ENCODE measurements at regions not wholly inside any gene's neighbourhood (a gene's known extent, or its start where the extent isn't known, plus 50 kb on each side); places are given as distances from the start of the nearest gene placed in this dataset.

DNA sequence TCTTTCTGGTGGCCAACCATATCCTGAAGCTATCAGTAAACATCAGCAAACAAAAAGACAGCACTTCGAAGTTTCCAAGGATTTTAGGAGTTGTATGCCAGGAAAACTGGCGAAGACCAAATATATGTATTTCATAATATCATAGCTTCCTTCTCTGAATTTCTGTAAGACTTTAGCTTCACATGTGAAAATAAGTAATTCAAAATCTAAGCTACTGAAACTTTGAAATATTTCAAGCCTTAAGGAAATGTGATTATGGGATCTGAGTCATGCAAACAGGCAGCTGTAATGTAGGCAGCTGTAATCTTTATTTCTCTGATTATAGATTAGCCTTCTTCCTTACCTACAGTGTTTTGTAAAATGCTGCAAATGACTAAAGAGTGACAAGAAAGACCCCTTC is 70.7 kb upstream of the ANKRD10 start:
- Histone ChIP-seq H3K9me1 (ENCODE audit: control insufficient read depth, extremely low read depth, insufficient read depth, low read length) (no peaks in the 10 kb centered on the region), H3K4me2 (ENCODE audit: control insufficient read depth, extremely low read depth, insufficient read depth, low read depth, low read length) (no peak overlapping the region)
- TF ChIP-seq, protein P1, sequence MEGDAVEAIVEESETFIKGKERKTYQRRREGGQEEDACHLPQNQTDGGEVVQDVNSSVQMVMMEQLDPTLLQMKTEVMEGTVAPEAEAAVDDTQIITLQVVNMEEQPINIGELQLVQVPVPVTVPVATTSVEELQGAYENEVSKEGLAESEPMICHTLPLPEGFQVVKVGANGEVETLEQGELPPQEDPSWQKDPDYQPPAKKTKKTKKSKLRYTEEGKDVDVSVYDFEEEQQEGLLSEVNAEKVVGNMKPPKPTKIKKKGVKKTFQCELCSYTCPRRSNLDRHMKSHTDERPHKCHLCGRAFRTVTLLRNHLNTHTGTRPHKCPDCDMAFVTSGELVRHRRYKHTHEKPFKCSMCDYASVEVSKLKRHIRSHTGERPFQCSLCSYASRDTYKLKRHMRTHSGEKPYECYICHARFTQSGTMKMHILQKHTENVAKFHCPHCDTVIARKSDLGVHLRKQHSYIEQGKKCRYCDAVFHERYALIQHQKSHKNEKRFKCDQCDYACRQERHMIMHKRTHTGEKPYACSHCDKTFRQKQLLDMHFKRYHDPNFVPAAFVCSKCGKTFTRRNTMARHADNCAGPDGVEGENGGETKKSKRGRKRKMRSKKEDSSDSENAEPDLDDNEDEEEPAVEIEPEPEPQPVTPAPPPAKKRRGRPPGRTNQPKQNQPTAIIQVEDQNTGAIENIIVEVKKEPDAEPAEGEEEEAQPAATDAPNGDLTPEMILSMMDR (optimal IDR thresholded peaks at IDR 0.05 in 1 of 3, IDR thresholded peaks at IDR 0.05 in 1 of 3, conservative IDR thresholded peaks at IDR 0.05 in 1 of 3; ENCODE audit: extremely low read depth in 1 of 3, insufficient read depth in 2 of 3, low read length in 3 of 3) = no peak
- no peak for TF ChIP-seq EZH2 (IDR thresholded peaks at IDR 0.05; ENCODE audit: low read length)

DNA sequence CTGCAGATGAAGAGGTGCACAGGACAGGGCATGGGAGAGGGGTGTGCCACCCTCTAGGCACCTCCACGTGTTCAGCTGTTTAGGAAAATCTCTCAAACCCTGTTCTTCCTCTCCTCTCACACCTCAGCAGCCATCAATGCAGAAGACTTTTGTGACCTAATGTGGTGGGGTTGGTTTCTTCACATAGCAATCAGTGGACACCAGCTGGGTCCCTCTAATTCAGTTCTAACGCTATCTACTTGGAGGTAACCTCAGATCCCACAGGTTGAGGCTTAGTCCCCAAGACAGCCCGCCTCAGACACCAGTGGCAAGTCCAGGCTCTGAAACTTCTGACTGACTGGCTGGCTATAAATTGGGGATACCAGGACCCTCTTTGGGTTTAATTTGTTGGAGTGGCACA is 69.9 kb upstream of the ANKRD10 start:
- FAIRE-seq = no peak
- dilution Hi-C loops (cut with MboI; ENCODE audit: extremely low pct_ligation_motif_present, low sequenced_read_pairs) = no loop called here
- H3K4me1 ChIP-seq (ENCODE audit: control insufficient read depth, extremely low read depth, insufficient read depth, low read length) = no peaks in the 10 kb centered on the region

More for the DNA sequence above, 70.7 kb upstream of the ANKRD10 start:
- no peak overlapping the region for H3K4me3 ChIP-seq (ENCODE audit: control insufficient read depth in 2 of 3, extremely low read depth in 1 of 3, insufficient read depth in 2 of 3, low read depth in 1 of 3, low read length in 3 of 3)
- no peaks in the 10 kb centered on the region for H3K4me1 ChIP-seq (ENCODE audit: control insufficient read depth, extremely low read depth, insufficient read depth, low read length)
- no peaks in the 10 kb centered on the region for H3K36me3 ChIP-seq (ENCODE audit: control insufficient read depth in 2 of 2, extremely low read depth in 1 of 2, insufficient read depth in 2 of 2, low read length in 2 of 2)
- H3K79me2 ChIP-seq (ENCODE audit: control insufficient read depth, insufficient read depth, low read length) = no peaks in the 10 kb centered on the region
- FAIRE-seq = no peak
- no peak overlapping the region for H3K9ac ChIP-seq (ENCODE audit: control insufficient read depth, extremely low read depth, insufficient read depth, low read length)
- H4K20me1 ChIP-seq (ENCODE audit: control insufficient read depth, extremely low read depth, insufficient read depth, low read length) = no peaks in the 10 kb centered on the region
- H2AFZ ChIP-seq (ENCODE audit: control insufficient read depth, low read length) = no peak overlapping the region
- dilution Hi-C loops (cut with MboI; ENCODE audit: extremely low pct_ligation_motif_present, low sequenced_read_pairs) = no loop called here
- DNase-seq (ENCODE audit: low read depth, low spot score) = no peak
- H3K9me3 ChIP-seq (ENCODE audit: control insufficient read depth, low read depth, low read length) = no peaks in the 10 kb centered on the region
- no peak overlapping the region for H3K27ac ChIP-seq (ENCODE audit: control insufficient read depth, insufficient read depth, low read length)
- peaks cover 15% of the 10 kb centered on the region for H3K27me3 ChIP-seq (ENCODE audit: control insufficient read depth, extremely low read depth, insufficient read depth, low read length)

More for the DNA sequence above, 69.9 kb upstream of the ANKRD10 start:
- H3K27ac ChIP-seq (ENCODE audit: control insufficient read depth, insufficient read depth, low read length) = no peak overlapping the region
- TF ChIP-seq, protein P1 (optimal IDR thresholded peaks at IDR 0.05 in 1 of 3, IDR thresholded peaks at IDR 0.05 in 1 of 3, conservative IDR thresholded peaks at IDR 0.05 in 1 of 3; ENCODE audit: extremely low read depth in 1 of 3, insufficient read depth in 2 of 3, low read length in 3 of 3) = no peak
- no peak for TF ChIP-seq EZH2 (IDR thresholded peaks at IDR 0.05; ENCODE audit: low read length)
- H3K4me2 ChIP-seq (ENCODE audit: control insufficient read depth, extremely low read depth, insufficient read depth, low read depth, low read length) = no peak overlapping the region
- H3K9ac ChIP-seq (ENCODE audit: control insufficient read depth, extremely low read depth, insufficient read depth, low read length) = no peak overlapping the region
- no peaks in the 10 kb centered on the region for H4K20me1 ChIP-seq (ENCODE audit: control insufficient read depth, extremely low read depth, insufficient read depth, low read length)
- no peaks in the 10 kb centered on the region for H3K79me2 ChIP-seq (ENCODE audit: control insufficient read depth, insufficient read depth, low read length)
- H3K9me3 ChIP-seq (ENCODE audit: control insufficient read depth, low read depth, low read length) = no peaks in the 10 kb centered on the region
- H3K36me3 ChIP-seq (ENCODE audit: control insufficient read depth in 2 of 2, extremely low read depth in 1 of 2, insufficient read depth in 2 of 2, low read length in 2 of 2) = no peaks in the 10 kb centered on the region
- peaks cover 15% of the 10 kb centered on the region for H3K27me3 ChIP-seq (ENCODE audit: control insufficient read depth, extremely low read depth, insufficient read depth, low read length)
- H3K4me3 ChIP-seq (ENCODE audit: control insufficient read depth in 2 of 3, extremely low read depth in 1 of 3, insufficient read depth in 2 of 3, low read depth in 1 of 3, low read length in 3 of 3) = no peak overlapping the region
- H2AFZ ChIP-seq (ENCODE audit: control insufficient read depth, low read length) = no peak overlapping the region
- no peak for DNase-seq (ENCODE audit: low read depth, low spot score)
- H3K9me1 ChIP-seq (ENCODE audit: control insufficient read depth, extremely low read depth, insufficient read depth, low read length) = no peaks in the 10 kb centered on the region
